ENCODE measurements at regions not wholly inside any gene's neighbourhood (a gene's known extent, or its start where the extent isn't known, plus 50 kb on each side); places are given as distances from the start of the nearest gene placed in this dataset.

GRCh38 chr7:16204953-16205352 lies 216.4 kb downstream of the CRPPA start:
- TF ChIP-seq POLR2A (IDR thresholded peaks at IDR 0.05), result no peak
- no peak for TF ChIP-seq CTCF (IDR thresholded peaks at IDR 0.05)

All from tibial nerve (tissue), 3 donors.